HG03432 (cell line): ENCODE measurements at regions not wholly inside any gene's neighbourhood (a gene's known extent, or its start where the extent isn't known, plus 50 kb on each side); places are given as distances from the start of the nearest gene placed in this dataset.

Experiments used
- ATAC-seq: cut with Tn5 transposase; IDR thresholded peaks from one replicate; pipeline ENCODE4 v1.9.1; 2021; ENCODE audit warnings: mild to moderate bottlenecking, moderate library complexity; ENCODE audit not compliant: unreplicated experiment

DNA sequence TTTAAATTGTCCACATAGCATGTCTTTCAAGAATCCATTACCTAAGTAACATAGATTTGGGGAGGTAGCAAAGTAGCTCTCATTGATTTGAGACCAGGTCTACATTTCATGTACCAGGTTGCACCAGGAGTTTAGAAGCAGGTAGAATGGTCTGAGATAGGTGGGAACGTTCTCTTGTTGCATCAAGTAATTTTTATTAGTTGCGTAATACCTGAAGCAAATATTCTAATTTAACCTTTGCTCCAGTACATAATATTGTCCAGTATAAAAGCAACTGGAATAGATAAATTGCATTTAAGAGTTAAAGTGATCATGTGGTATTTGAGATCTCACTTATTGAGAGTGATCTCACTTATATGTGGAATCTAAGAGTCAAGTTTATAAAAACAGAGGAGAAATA, 597.1 kb upstream of the PRMT6 start:
- no peak for ATAC-seq

- ATAC-seq = no peak
These were observed 590.8 kb upstream of the PRMT6 start for GRCh38 chr1:106465666-106466065.

GRCh38 chr1:106480629-106481028, 575.8 kb upstream of the PRMT6 start:
- no peak for ATAC-seq

DNA sequence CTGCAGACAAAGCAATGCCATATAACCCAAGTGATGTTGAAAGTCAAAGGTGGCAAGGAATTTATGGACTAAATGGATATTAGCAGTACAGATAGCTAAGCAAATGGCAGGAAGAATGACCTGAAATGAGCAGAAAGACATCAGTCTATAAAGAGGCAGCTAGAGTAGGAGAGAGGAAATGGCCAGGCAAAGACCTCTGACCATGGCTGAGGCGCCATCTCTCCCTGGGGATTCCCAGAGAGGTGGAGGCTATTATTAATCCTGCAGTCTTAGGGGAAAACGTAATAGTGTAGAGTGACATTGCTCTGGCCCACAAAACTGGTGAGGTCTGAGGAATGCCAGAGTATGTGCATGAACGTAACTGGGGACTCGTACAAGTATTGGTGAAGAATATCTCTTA, 563.6 kb upstream of the PRMT6 start:
- ATAC-seq = no peak

DNA sequence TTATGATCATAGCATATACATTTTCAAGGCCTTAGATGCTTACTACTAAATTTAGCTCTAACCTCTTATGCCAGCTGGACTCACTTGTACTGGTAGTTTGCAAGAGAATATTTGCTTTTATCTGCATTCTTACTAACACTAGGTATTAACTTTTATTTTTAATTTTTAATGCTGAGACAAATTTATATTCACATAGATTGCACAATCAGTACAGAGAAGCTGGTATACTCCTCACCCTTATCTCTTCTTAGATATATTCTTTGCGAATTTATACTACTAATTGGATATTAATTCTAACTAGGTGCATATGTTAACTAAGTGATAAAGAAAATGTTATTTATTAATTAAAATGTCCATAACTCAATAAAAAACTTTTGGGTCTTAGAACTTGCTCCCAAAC, 561.8 kb upstream of the PRMT6 start:
- ATAC-seq = no peak

DNA sequence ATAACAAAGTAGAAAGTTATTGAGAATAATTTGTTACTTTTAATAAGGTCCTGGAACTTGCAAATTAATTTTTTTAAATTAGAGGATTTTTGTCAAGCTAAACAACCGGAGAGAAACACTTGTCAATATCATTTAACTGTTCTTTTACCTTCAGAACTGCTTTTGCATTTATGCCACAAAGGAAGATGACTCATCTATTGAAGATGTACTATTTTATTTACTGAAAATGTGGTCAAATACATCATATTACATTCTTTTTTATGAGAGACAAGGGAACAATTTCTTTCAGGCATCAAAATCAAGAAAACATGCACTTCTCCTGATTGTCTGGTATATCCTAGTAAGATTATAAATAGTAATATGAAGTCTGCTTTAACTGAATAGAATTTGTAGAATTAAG, 558.2 kb upstream of the PRMT6 start:
- no peak for ATAC-seq

- ATAC-seq = no peak
These were observed 553.8 kb upstream of the PRMT6 start for GRCh38 chr1:106502659-106503058.

GRCh38 chr1:106515375-106515774, 541.1 kb upstream of the PRMT6 start:
- no peak for ATAC-seq

GRCh38 chr1:106517224-106517623, 539.2 kb upstream of the PRMT6 start:
- no peak for ATAC-seq

DNA sequence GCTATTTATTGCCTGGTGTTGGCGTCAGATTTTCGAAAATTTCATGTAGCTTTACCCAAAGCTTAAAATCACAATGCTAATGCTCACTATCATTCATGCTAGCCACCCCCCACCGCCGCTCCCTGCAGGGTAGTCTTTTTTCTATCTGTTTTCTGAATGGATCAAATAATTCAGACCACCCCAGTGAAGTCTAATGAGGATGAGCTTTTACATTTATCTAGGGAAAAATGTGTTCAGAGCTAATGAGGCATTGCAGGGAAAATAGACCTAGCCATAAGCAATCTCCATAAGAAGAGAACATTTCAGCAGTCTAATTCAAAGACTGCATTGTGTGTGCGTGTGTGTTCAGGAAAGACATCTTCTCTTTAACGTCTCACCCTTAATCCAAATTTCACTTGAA, 533.0 kb upstream of the PRMT6 start:
- ATAC-seq = no peak

DNA sequence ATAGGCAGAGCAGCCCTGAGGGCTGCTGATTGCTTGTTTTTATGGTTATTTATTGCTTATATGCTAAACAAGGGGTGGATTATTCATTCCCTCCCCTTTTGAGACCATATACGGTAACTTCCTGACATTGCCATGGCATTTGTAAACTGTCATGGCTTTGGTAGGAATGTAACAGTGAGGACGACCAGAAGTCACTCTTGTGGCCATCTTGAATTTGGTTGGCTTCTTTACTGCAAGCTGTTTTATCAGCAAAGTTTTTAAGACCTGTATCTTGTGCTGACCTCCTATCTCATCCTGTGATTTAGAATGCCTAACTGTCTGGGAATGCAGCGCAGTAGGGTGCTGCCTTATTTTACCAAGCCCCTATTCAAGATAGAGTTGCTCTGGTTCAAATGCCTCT, 531.8 kb upstream of the PRMT6 start:
- no peak for ATAC-seq

- no peak for ATAC-seq
These were observed 529.8 kb upstream of the PRMT6 start for GRCh38 chr1:106526650-106527049.

DNA sequence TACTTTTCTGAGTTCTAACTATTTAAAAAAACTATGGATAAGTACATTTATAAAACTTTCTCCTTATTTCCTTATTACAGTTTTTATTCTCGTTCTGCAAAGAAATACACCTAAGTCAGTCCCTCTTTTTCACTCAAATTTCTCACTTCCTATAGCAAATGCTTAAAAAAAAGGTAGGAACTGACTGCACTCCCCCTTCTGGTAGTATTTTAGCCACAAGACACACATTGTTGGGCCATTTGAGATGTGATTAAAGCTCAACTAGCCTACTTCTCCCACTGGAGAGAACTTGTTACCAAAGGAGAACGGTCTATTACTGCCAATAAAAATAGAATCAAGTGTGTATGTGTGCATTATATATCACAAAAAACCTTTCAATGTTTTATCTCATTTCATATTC, 521.9 kb upstream of the PRMT6 start:
- no peak for ATAC-seq

- ATAC-seq = no peak
These were observed 519.7 kb upstream of the PRMT6 start for GRCh38 chr1:106536741-106537140.

DNA sequence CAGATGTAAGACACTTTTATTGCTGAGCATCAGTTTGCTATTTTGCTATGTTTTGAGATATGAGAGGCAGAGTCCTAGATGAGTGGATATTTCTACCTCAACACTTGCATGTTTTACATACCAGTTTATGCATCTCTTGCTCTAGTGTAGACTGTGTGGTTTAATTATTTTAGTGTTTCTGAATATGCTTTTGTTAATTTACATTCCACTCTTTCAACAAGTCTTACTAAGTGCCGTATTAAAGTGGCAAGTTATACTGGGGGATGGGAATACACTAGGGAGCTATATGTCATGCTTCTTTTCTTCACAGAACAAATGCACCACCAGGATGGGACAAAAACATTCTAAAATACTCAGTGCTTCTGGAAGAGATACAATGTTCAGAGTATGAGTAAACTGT, 507.7 kb upstream of the PRMT6 start:
- no peak for ATAC-seq

- no peak for ATAC-seq
These were observed 502.2 kb upstream of the PRMT6 start for GRCh38 chr1:106554294-106554693.

GRCh38 chr1:106555571-106555970, 500.9 kb upstream of the PRMT6 start:
- ATAC-seq = no peak

DNA sequence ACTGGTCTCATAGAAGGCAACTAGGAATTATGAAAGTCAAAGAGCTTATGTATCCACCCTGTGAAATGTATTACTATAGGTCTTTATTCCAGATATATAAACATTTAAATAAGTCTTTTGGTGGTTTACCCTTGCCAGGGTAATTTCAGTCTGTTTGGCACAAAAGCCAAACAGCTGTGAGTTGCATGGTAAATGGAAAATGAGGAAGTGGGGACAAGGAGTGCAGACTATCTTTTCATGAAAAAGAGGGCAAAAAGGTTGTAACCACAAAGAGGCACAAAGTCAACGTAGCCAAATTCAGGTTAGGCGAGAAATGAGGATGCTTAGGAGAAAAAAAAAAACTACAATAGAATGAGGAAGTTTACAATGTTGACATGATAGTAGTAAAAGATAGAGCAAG, 492.3 kb upstream of the PRMT6 start:
- no peak for ATAC-seq

DNA sequence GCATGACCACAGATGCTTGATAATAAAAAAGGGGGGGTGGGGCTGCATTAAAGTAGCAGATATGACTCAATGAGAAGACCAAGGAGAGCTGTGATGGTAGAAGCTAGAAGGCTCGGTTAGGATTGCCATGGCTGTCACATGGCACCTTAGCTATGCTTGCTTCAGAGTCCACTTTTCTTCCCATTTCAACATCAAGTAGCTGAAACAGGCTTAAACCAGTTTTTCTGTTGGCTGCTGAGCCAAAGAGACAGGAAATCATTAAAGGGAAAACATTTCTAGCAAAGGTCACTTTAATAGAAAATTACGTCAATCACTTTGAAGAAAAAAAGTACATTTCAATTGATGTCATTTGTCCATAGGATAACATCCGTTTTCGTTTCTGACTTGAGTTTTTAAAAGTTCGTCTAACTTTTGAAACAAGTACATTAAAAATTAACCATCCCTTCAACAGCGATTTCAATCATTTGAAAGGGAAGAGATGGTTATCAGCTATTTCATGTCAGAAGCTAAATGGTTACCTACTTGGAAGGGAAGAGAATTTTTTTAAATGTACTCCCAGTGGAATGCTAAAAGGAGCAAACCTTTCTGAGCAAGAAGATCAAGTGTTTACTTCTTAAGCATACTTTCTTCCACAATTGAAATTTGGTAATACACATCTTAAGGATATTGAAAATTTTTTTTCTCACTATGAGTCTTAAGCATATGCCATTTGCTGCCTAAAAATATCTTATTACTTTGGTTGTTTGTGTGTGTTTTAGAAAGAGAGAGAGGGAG, 488.1 kb upstream of the PRMT6 start:
- no peak for ATAC-seq

DNA sequence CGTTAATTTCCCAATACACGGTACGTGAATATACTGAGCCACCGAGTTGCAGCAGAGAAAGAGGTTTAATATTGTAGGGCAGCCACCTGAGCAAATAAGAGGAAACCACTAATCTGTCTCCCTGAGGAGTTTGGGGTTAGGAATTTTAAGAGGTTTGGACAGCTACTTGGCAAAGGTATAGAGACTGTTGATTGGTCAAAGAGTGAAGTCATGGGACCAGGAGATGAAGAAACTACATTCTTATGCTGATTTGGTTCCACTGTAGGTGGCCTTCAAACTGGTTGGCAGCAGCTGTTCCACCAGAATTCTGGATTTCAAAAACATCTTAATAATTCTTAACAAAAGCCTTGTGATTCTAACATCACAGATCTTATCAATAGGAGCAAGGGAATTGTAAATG, 485.4 kb upstream of the PRMT6 start:
- ATAC-seq = no peak

DNA sequence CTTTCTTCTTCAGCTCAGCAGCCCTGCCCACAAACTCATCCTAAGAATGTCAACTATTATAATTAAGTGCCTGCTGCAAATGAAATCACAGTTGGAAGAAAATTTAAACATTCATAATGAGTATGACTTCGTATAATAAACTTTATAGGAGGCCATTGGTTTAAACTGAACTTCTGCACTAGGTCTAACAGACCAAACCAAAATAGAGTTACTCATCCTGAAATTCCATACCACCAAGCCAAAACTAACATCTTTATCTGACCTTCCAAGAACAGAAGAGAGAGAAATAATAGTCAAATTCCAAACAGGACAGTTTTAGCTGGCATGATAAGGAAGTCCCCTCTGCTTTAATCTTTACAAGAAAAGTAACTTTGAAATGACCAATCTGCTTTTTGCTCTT, 472.4 kb upstream of the PRMT6 start:
- ATAC-seq = no peak

- ATAC-seq = no peak
These were observed 471.8 kb upstream of the PRMT6 start for GRCh38 chr1:106584676-106585075.

DNA sequence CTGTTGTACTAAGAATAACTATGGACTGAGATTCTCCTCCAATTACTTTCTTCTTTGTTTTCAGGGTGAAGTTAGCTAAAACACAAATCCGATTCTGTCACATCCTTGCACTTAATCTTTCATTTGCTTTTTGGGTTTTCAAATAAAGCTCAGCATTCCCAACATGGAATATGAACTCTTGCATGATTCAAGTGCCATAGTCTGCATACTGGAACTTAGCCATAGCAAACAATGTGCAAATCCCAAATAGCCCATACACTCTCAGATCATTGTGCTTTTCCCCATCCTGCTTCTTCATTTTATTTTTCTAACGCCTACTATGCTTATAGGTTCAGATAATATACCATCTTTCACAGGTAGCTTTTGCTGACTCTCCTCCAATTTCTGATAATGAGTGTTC, 455.8 kb upstream of the PRMT6 start:
- no peak for ATAC-seq
